Endothelial cell of umbilical vein (primary cell): ENCODE measurements at regions not wholly inside any gene's neighbourhood (a gene's known extent, or its start where the extent isn't known, plus 50 kb on each side); places are given as distances from the start of the nearest gene placed in this dataset.
A peak's percentile ranks its signal among the peaks of the same experiment; 100 is the strongest.

Experiments
- BruUV-seq: library from RNA; stranded (reverse); fragments of 400-500 nt; replicated peaks from 2 replicates; lab custom pipeline; 2021; lab: Mats Ljungman, UMichigan
- CTCF ChIA-PET: fragments of 300-600, 350-600 bp; sonication (Branson Sonifier 250); formaldehyde crosslinking; loops from one replicate; lab custom pipeline; 2021; ENCODE audit warnings: antibody characterized with exemption, inconsistent platforms; lab: Charles Lee
- POLR2A ChIA-PET: fragments of 300-600, 350-600 bp; sonication (Branson Sonifier 250); formaldehyde crosslinking; loops from one replicate; lab custom pipeline; 2021; ENCODE audit warnings: antibody characterized with exemption, inconsistent platforms; lab: Charles Lee
- DNase-seq: peaks from one replicate; pipeline ENCODE4 v3.0.0-alpha.2; 2011; ENCODE audit warnings: low read depth, low spot score
- FAIRE-seq: peaks from 2 replicates; lab custom pipeline; 2011; peaks lifted over from hg19 to GRCh38; lab: Jason Lieb, UNC
- H2AFZ ChIP-seq: 2 replicates; pipeline ENCODE4 v1.6.0; 2012; ENCODE audit warnings: low read depth, low read length, control low read depth, inconsistent platforms
- H3K27ac ChIP-seq: 2 replicates; pipeline ENCODE4 v1.5.1; 2011; ENCODE audit warnings: low read depth, mild to moderate bottlenecking, control low read depth, low read length, moderate library complexity; ENCODE audit not compliant: insufficient read depth
- H3K27me3 ChIP-seq, 2 experiments: 2 replicates each; pipeline versions ENCODE4 v1.6.0 to v1.6.1; 2011; ENCODE audit warnings: low read length in 2 of 2, mixed read lengths in 1 of 2; ENCODE audit not compliant: control insufficient read depth in 2 of 2, insufficient read depth in 2 of 2
- H3K36me3 ChIP-seq, 2 experiments: 2 replicates in 1 of 2; 3 replicates in 1 of 2; pipeline ENCODE4 v1.5.1; 2011; ENCODE audit warnings: low read length in 2 of 2, mild to moderate bottlenecking in 1 of 2, moderate library complexity in 1 of 2; ENCODE audit not compliant: control insufficient read depth in 2 of 2, insufficient read depth in 2 of 2; ENCODE audit errors: extremely low read depth in 1 of 2
- H3K4me1 ChIP-seq: 3 replicates; pipeline ENCODE4 v1.5.1; 2011; ENCODE audit warnings: mild to moderate bottlenecking, low read length; ENCODE audit not compliant: control insufficient read depth, insufficient read depth; ENCODE audit errors: extremely low read depth
- H3K4me2 ChIP-seq: 2 replicates; pipeline ENCODE4 v1.6.1; 2011; ENCODE audit warnings: low read length, control low read depth, mixed read lengths; ENCODE audit not compliant: insufficient read depth
- H3K4me3 ChIP-seq, 3 experiments: fragments of 200-600 bp in 1 of 3; sonication (generic), shearing (Covaris generic) in 1 of 3; replicated peaks in 1 of 3; 2 replicates each; pipeline ENCODE4 v1.5.1; 2011 to 2016; ENCODE audit warnings: control low read depth in 3 of 3, low read length in 3 of 3, mild to moderate bottlenecking in 2 of 3, inconsistent platforms in 1 of 3, low read depth in 1 of 3, moderate library complexity in 1 of 3; ENCODE audit not compliant: insufficient read depth in 1 of 3
- H3K79me2 ChIP-seq: 2 replicates; pipeline ENCODE4 v1.6.0; 2012; ENCODE audit warnings: low read length, inconsistent platforms; ENCODE audit not compliant: control insufficient read depth, insufficient read depth
- H3K9ac ChIP-seq: replicated peaks from 2 replicates; pipeline ENCODE3; 2011; ENCODE audit warnings: low read length, control low read depth; ENCODE audit not compliant: insufficient read depth; ENCODE audit errors: extremely low read depth
- H3K9me1 ChIP-seq: replicated peaks from 3 replicates; pipeline ENCODE4 v1.6.0; 2011; ENCODE audit warnings: mild to moderate bottlenecking, low read length; ENCODE audit not compliant: control insufficient read depth, insufficient read depth; ENCODE audit errors: extremely low read depth
- H3K9me3 ChIP-seq: replicated peaks from 2 replicates; pipeline ENCODE4 v1.5.1; 2012; ENCODE audit warnings: low read length, inconsistent platforms; ENCODE audit not compliant: control insufficient read depth, insufficient read depth
- H4K20me1 ChIP-seq: replicated peaks from 2 replicates; pipeline ENCODE3; 2011; ENCODE audit warnings: mild to moderate bottlenecking, low read length; ENCODE audit not compliant: control insufficient read depth, insufficient read depth; ENCODE audit errors: extremely low read depth
- CTCF ChIP-seq, 2 donors: IDR thresholded peaks; 1 replicate in 1 of 2; 2 replicates in 1 of 2; pipeline ENCODE4 v1.5.1; 2011; ENCODE audit warnings: low read length in 2 of 2, mild to moderate bottlenecking in 2 of 2, moderate library complexity in 2 of 2, control low read depth in 1 of 2, inconsistent platforms in 1 of 2, low read depth in 1 of 2; ENCODE audit not compliant: insufficient read depth in 1 of 2; ENCODE audit errors: extremely low read depth in 1 of 2
- JUN ChIP-seq: IDR thresholded peaks from 2 replicates; pipeline ENCODE4 v1.6.1; 2011; ENCODE audit warnings: borderline replicate concordance, low read depth; ENCODE audit not compliant: insufficient read length, insufficient read depth
- dilution Hi-C: fragments of 300-500 bp; cut with MboI; formaldehyde crosslinking; loops from one replicate; pipeline ENCODE4 v1.15.0; 2019; ENCODE audit warnings: low sequenced_read_pairs; ENCODE audit not compliant: extremely low pct_ligation_motif_present
- intact Hi-C: fragments of 100-400 bp; cut with micrococcal nuclease; formaldehyde crosslinking; loops from one replicate; pipeline ENCODE4 v1.10.0; 2022

- Histone ChIP-seq H3K9ac (no peak overlapping the region), H3K27ac (no peak overlapping the region), H3K9me1 (no peaks in the 10 kb centered on the region), H3K27me3 (no peaks in the 10 kb centered on the region), H2AFZ (no peak overlapping the region), H3K4me1 (no peaks in the 10 kb centered on the region), H3K79me2 (no peaks in the 10 kb centered on the region), H3K9me3 (no peaks in the 10 kb centered on the region), H3K4me3 (no peak overlapping the region), H3K36me3 (no peaks in the 10 kb centered on the region), H4K20me1 (no peaks in the 10 kb centered on the region), H3K4me2 (no peak overlapping the region)
- BruUV-seq: no TSS peak
- intact Hi-C loops: no loop called here
- dilution Hi-C loops: no loop called here
- TF ChIP-seq CTCF (IDR thresholded peaks at IDR 0.05; ENCODE audit: extremely low read depth in 1 of 2, insufficient read depth in 1 of 2, low read depth in 1 of 2, low read length in 2 of 2): no peak
- FAIRE-seq (no peak), DNase-seq (peak; percentile 21)
- ChIA-PET CTCF (no interaction called here), POLR2A (no interaction called here)
These were observed 93.2 kb upstream of the MAN1A1 start for GRCh38 chr6:119442776-119443184.

GRCh38 chr6:119440953-119441352 is 91.4 kb upstream of the MAN1A1 start:
- Histone ChIP-seq H3K9me3 (no peaks in the 10 kb centered on the region), H3K27ac (no peak overlapping the region), H3K9ac (no peak overlapping the region), H2AFZ (no peak overlapping the region), H3K4me2 (no peak overlapping the region), H3K36me3 (no peaks in the 10 kb centered on the region), H3K4me3 (no peak overlapping the region), H3K27me3 (no peaks in the 10 kb centered on the region), H3K9me1 (no peaks in the 10 kb centered on the region), H4K20me1 (no peaks in the 10 kb centered on the region), H3K4me1 (no peaks in the 10 kb centered on the region), H3K79me2 (no peaks in the 10 kb centered on the region)
- TF ChIP-seq JUN: no peak
- no peak for DNase-seq
- CTCF ChIA-PET: no interaction called here
- FAIRE-seq: no peak
- no TSS peak for BruUV-seq
- dilution Hi-C loops (no loop called here), intact Hi-C loops (no loop called here)
- POLR2A ChIA-PET: no interaction called here
